GM12875 (cell line): ENCODE measurements at regions not wholly inside any gene's neighbourhood (a gene's known extent, or its start where the extent isn't known, plus 50 kb on each side); places are given as distances from the start of the nearest gene placed in this dataset.

ENCODE experiments used
- H3K4me3 ChIP-seq: one replicate; pipeline ENCODE4 v1.5.1; 2011; ENCODE audit warnings: low read depth, low read length, control low read depth
- CTCF ChIP-seq: IDR thresholded peaks from 2 replicates; pipeline ENCODE4 v1.5.1; 2011; ENCODE audit warnings: low read depth, mild to moderate bottlenecking, control low read depth, inconsistent platforms, low read length, moderate library complexity, borderline replicate concordance; ENCODE audit not compliant: insufficient read depth

GRCh38 chr3:168490981-168491380 is 395.3 kb upstream of the GOLIM4 start:
- no peak for TF ChIP-seq CTCF
- no peak overlapping the region for H3K4me3 ChIP-seq

GRCh38 chr3:168489301-168489700 is 393.6 kb upstream of the GOLIM4 start:
- no peak for TF ChIP-seq CTCF
- H3K4me3 ChIP-seq: no peak overlapping the region

GRCh38 chr3:168485936-168486335 is 390.2 kb upstream of the GOLIM4 start:
- no peak for TF ChIP-seq CTCF
- no peak overlapping the region for H3K4me3 ChIP-seq

GRCh38 chr3:168476360-168476980 is 380.7 kb upstream of the GOLIM4 start:
- TF ChIP-seq CTCF: no peak
- no peak overlapping the region for H3K4me3 ChIP-seq

- H3K4me3 ChIP-seq: no peak overlapping the region
- TF ChIP-seq CTCF: no peak
These were observed 380.0 kb upstream of the GOLIM4 start for GRCh38 chr3:168475704-168476103.

GRCh38 chr3:168473334-168473890 is 377.7 kb upstream of the GOLIM4 start:
- H3K4me3 ChIP-seq: no peak overlapping the region
- no peak for TF ChIP-seq CTCF

GRCh38 chr3:168472783-168473182 is 377.1 kb upstream of the GOLIM4 start:
- no peak overlapping the region for H3K4me3 ChIP-seq
- no peak for TF ChIP-seq CTCF
